ENCODE measurements at regions not wholly inside any gene's neighbourhood (a gene's known extent, or its start where the extent isn't known, plus 50 kb on each side); places are given as distances from the start of the nearest gene placed in this dataset.

DNA sequence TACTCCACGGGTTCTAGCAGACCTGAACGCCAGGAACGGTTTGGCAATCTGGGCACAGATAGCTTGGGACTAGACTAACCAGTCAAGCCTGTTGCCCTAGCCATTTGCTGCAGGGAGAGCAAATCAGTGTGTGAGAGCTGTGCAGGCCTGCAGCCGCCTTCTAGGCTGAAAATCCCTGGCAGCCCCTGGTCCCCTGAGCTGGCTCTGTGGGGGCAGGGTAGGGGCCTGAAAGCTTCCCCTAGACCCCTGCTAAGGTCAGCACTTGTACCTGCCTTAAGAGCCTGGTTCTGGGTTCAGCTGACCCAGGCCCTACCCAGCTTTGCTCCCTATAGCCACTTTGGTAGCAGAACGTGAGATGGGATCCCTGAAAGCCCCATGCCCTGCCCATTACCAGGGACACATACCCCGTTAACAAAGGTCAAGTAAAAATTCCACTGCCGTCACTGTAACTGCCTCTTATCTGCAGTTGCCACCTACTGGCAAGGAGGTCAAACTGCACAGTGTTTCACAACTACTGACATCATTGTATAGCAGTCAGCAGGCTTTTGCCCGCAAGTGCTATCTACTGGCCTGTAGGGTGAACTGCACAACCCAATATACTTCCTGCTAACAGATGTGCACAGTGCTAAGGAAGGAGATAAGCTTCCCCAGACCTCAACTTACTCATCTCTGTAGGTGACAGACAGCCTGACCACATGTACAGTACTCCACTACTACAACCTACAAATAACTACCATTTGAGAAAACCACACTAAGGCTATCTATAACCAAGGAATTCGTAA lies 95.1 kb upstream of the OLIG3 start (continued):
- TF ChIP-seq, protein P1, sequence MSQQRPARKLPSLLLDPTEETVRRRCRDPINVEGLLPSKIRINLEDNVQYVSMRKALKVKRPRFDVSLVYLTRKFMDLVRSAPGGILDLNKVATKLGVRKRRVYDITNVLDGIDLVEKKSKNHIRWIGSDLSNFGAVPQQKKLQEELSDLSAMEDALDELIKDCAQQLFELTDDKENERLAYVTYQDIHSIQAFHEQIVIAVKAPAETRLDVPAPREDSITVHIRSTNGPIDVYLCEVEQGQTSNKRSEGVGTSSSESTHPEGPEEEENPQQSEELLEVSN (IDR thresholded peaks at IDR 0.05), result no peak
- TF ChIP-seq, protein P2, sequence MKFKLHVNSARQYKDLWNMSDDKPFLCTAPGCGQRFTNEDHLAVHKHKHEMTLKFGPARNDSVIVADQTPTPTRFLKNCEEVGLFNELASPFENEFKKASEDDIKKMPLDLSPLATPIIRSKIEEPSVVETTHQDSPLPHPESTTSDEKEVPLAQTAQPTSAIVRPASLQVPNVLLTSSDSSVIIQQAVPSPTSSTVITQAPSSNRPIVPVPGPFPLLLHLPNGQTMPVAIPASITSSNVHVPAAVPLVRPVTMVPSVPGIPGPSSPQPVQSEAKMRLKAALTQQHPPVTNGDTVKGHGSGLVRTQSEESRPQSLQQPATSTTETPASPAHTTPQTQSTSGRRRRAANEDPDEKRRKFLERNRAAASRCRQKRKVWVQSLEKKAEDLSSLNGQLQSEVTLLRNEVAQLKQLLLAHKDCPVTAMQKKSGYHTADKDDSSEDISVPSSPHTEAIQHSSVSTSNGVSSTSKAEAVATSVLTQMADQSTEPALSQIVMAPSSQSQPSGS (IDR thresholded peaks at IDR 0.05; ENCODE audit: low read length), result peak; percentile 100
- TF ChIP-seq RNF2 (IDR thresholded peaks at IDR 0.05; ENCODE audit: borderline replicate concordance, low read depth, low read length, missing control alignments, poor library complexity, severe bottlenecking), result no peak
- TF ChIP-seq KDM1A (IDR thresholded peaks at IDR 0.05; ENCODE audit: borderline replicate concordance, low read length), result no peak
- no peak for TF ChIP-seq RFX5 (IDR thresholded peaks at IDR 0.05; ENCODE audit: borderline replicate concordance, low read depth, low read length)
- TF ChIP-seq SP4 (IDR thresholded peaks at IDR 0.05; ENCODE audit: low read length), result no peak
- peak; percentile 95 to 97 for TF ChIP-seq RAD21 (IDR thresholded peaks at IDR 0.05 in 1 of 2, conservative IDR thresholded peaks at IDR 0.05 in 1 of 2; ENCODE audit: low read depth in 2 of 2, low read length in 2 of 2)
- TF ChIP-seq TBP (IDR thresholded peaks at IDR 0.05; ENCODE audit: low read depth, low read length), result no peak
- no peak for TF ChIP-seq POLR2AphosphoS5 (IDR thresholded peaks at IDR 0.05; ENCODE audit: low read depth, low read length)
- no peak for TF ChIP-seq SIX5 (IDR thresholded peaks at IDR 0.05; ENCODE audit: low read depth, low read length)
- TF ChIP-seq PHF8 (conservative IDR thresholded peaks at IDR 0.05; ENCODE audit: low read depth, low read length), result no peak
- no peak for TF ChIP-seq SAP30 (IDR thresholded peaks at IDR 0.05; ENCODE audit: insufficient read depth, insufficient replicate concordance, low read length)
- TF ChIP-seq TAF7 (optimal IDR thresholded peaks at IDR 0.05; ENCODE audit: borderline replicate concordance, low read depth, low read length), result no peak
- TF ChIP-seq JUN (IDR thresholded peaks at IDR 0.05; ENCODE audit: low read depth, low read length), result no peak
- no peak for TF ChIP-seq RXRA (IDR thresholded peaks at IDR 0.05; ENCODE audit: insufficient read depth, low read depth, low read length)
- peak; percentile 74 for TF ChIP-seq CREB1 (IDR thresholded peaks at IDR 0.05)
- no peak for TF ChIP-seq GTF2F1 (IDR thresholded peaks at IDR 0.05; ENCODE audit: borderline replicate concordance, low read depth, low read length)

Measured in H1 (cell line).